ENCODE measurements at regions not wholly inside any gene's neighbourhood (a gene's known extent, or its start where the extent isn't known, plus 50 kb on each side); places are given as distances from the start of the nearest gene placed in this dataset.

DNA sequence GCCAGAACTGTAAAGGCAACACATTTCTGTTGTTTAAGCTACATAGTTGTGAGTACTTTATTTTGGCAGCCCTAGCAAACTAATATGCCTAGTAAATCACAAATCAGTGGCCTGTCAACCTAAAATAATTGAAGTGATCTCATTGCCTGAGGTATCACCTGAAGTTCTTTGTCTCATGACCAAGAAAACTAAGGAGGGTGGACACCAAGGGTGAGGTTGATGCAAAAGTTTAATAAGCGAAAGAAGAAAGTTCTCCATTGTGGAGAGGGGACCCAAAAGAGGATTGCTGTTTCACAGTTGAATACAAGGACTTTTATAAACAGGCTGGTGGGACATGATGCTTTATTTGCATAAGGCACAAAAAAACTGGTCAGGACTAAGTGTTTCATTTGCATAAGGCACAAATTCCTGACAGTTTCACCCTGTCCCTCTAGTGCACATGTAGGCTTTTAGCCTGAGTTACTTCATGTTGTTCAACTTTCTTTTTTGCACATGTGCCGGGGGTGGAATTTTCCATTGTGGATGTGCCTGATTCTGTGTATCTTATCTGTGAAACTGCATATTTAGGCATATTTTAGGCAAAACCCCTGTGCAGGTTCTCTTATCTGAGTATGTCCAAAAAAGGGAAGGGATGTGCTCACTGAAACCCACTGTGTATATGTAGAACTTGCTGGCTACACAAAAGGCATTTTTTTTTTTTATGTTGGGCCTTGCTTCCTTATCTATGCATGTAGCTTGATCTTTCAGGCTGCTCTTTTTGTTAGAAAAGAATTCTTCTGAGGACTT, 108.6 kb upstream of the RAI14 start:
- Histone ChIP-seq H3K4me1 (ENCODE audit: control insufficient read depth in 3 of 3, insufficient read depth in 2 of 3, low read depth in 1 of 3, low read length in 2 of 3) (peaks cover 0 to 6% (median 0%) of the 10 kb centered on the region in 3 donors), H3K9me3 (ENCODE audit: control insufficient read depth in 2 of 2, insufficient read depth in 1 of 2, low read depth in 1 of 2, low read length in 1 of 2) (peaks cover 0 to 36% of the 10 kb centered on the region in 2 donors), H3K4me3 (ENCODE audit: low read depth in 1 of 3, low read length in 3 of 3) (no peak overlapping the region), H3K27me3 (ENCODE audit: control insufficient read depth in 3 of 3, insufficient read depth in 3 of 3, low read length in 3 of 3) (no peaks in the 10 kb centered on the region), H3K36me3 (ENCODE audit: control insufficient read depth in 3 of 3, insufficient read depth in 2 of 3, low read depth in 1 of 3, low read length in 3 of 3) (no peaks in the 10 kb centered on the region), H3K27ac (ENCODE audit: low read depth in 1 of 3, low read length in 2 of 3) (no peak overlapping the region)
- DNase-seq (no peak), FAIRE-seq (no peak)
- 92 to 96% (median 92%) methylated on average over 2 of the region's 2 CpGs for WGBS, 3 donors

DNA sequence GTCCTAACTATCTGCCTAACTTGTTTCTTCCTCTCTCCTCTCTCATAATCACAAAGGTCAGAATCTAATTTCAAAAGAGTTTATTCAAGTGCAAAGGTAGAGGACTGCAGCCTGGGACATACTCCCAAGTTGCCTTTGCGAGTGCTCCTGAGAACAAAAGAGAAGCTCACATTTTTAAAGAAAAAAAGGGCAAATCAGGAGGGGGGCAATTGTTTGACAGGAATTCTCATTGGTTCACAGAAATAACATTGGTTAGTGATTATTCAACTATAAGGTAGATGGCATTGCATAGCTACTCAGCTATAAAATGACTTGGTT, 108.1 kb upstream of the RAI14 start:
- FAIRE-seq = no peak
- WGBS, 3 donors = 86 to 94% (median 93%) methylated on average over 1 of the region's 1 CpG
- no peak for DNase-seq

DNA sequence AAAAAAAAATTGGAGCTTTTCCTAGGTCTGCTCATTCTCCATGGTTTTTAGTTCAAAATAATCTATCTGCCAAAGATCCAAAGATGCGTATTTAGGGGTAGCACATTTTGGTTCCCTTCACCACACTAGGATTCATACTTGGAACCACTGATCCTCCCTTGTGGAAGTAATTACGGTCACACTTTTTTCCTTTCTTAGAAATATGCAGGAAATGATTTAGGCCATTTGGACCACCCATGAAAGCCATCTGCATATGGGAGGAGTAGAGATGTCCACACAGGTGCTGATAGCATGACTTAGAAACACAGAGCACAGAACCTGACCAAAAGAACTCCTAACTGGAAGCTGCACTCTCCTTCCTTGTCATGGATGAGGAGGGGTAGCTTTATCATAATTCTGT, 105.9 kb upstream of the RAI14 start:
- Histone ChIP-seq H3K27ac (ENCODE audit: low read depth in 1 of 3, low read length in 2 of 3) (no peak overlapping the region), H3K27me3 (ENCODE audit: control insufficient read depth in 3 of 3, insufficient read depth in 3 of 3, low read length in 3 of 3) (no peaks in the 10 kb centered on the region), H3K4me3 (ENCODE audit: low read depth in 1 of 3, low read length in 3 of 3) (no peak overlapping the region), H3K36me3 (ENCODE audit: control insufficient read depth in 3 of 3, insufficient read depth in 2 of 3, low read depth in 1 of 3, low read length in 3 of 3) (no peaks in the 10 kb centered on the region), H3K4me1 (ENCODE audit: control insufficient read depth in 3 of 3, insufficient read depth in 2 of 3, low read depth in 1 of 3, low read length in 2 of 3) (peaks cover 0 to 6% (median 0%) of the 10 kb centered on the region in 3 donors), H3K9me3 (ENCODE audit: control insufficient read depth in 2 of 2, insufficient read depth in 1 of 2, low read depth in 1 of 2, low read length in 1 of 2) (peaks cover 0 to 16% of the 10 kb centered on the region in 2 donors)
- DNase-seq (no peak), FAIRE-seq (no peak)
- WGBS, 3 donors = 86 to 92% (median 91%) methylated on average over 2 of the region's 2 CpGs

More for the DNA sequence above, 108.1 kb upstream of the RAI14 start:
- H3K4me1 ChIP-seq (ENCODE audit: control insufficient read depth in 3 of 3, insufficient read depth in 2 of 3, low read depth in 1 of 3, low read length in 2 of 3) = peaks cover 0 to 6% (median 0%) of the 10 kb centered on the region in 3 donors
- no peaks in the 10 kb centered on the region for H3K27me3 ChIP-seq (ENCODE audit: control insufficient read depth in 3 of 3, insufficient read depth in 3 of 3, low read length in 3 of 3)
- H3K4me3 ChIP-seq (ENCODE audit: low read depth in 1 of 3, low read length in 3 of 3) = no peak overlapping the region
- no peak overlapping the region for H3K27ac ChIP-seq (ENCODE audit: low read depth in 1 of 3, low read length in 2 of 3)
- H3K9me3 ChIP-seq (ENCODE audit: control insufficient read depth in 2 of 2, insufficient read depth in 1 of 2, low read depth in 1 of 2, low read length in 1 of 2) = peaks cover 0 to 36% of the 10 kb centered on the region in 2 donors
- H3K36me3 ChIP-seq (ENCODE audit: control insufficient read depth in 3 of 3, insufficient read depth in 2 of 3, low read depth in 1 of 3, low read length in 3 of 3) = no peaks in the 10 kb centered on the region

DNA sequence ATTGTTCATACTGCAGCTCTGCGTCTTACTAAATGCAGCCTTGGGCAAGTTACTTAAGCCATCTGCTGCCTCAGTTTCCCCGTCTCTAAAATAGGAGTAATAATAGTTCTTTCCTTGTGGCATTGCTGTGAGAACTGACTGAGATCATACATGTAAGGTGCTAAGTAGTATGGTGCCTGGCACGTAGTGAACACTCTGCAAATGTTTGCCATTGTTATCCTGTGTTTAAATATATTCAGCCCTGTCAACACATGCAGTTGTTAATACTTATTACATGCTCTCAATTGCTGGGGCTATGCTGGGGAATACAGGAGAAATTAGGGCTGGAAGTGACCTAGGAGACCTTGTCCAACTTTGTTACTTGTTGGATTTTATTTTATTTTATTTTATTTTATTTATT, 105.2 kb upstream of the RAI14 start:
- Histone ChIP-seq H3K4me3 (ENCODE audit: low read depth in 1 of 3, low read length in 3 of 3) (no peak overlapping the region), H3K9me3 (ENCODE audit: control insufficient read depth in 2 of 2, insufficient read depth in 1 of 2, low read depth in 1 of 2, low read length in 1 of 2) (peaks cover 0 to 12% of the 10 kb centered on the region in 2 donors), H3K4me1 (ENCODE audit: control insufficient read depth in 3 of 3, insufficient read depth in 2 of 3, low read depth in 1 of 3, low read length in 2 of 3) (peaks cover 0 to 9% (median 0%) of the 10 kb centered on the region in 3 donors), H3K27ac (ENCODE audit: low read depth in 1 of 3, low read length in 2 of 3) (no peak overlapping the region), H3K36me3 (ENCODE audit: control insufficient read depth in 3 of 3, insufficient read depth in 2 of 3, low read depth in 1 of 3, low read length in 3 of 3) (no peaks in the 10 kb centered on the region), H3K27me3 (ENCODE audit: control insufficient read depth in 3 of 3, insufficient read depth in 3 of 3, low read length in 3 of 3) (no peaks in the 10 kb centered on the region)
- no peak for FAIRE-seq
- WGBS, 3 donors = 11 to 53% (median 15%) methylated on average over 3 of the region's 3 CpGs
- no peak for DNase-seq

DNA sequence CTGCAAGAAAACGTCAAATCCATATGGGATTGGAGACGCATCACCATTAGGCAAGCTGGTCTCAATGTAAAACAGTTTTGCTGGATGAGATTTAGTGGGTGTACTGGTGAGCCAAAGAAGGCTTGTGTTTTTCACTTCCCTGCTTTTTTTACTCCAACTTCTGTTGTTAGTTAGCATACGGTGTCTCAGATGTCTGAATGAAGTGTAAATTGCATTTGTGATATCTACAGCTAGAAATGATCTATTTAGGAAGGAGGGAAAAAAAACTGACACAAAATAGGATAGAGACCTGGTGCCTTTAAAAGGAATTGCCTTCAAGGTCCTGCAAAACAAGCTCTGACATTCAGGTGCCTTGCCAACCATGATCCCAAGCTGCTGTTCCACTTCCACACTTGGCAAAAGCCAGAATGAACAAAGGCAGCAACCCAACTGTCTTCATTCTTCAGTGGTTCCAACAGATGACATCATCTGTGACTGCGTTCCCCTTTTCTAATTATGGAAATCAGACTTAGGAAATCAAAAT, 104.2 kb upstream of the RAI14 start:
- H3K4me1 ChIP-seq (ENCODE audit: control insufficient read depth in 3 of 3, insufficient read depth in 2 of 3, low read depth in 1 of 3, low read length in 2 of 3) = peaks cover 0 to 13% (median 0%) of the 10 kb centered on the region in 3 donors
- 69 to 82% (median 80%) methylated on average over 4 of the region's 4 CpGs for WGBS, 3 donors
- H3K27ac ChIP-seq (ENCODE audit: low read depth in 1 of 3, low read length in 2 of 3) = no peak overlapping the region
- no peaks in the 10 kb centered on the region for H3K36me3 ChIP-seq (ENCODE audit: control insufficient read depth in 3 of 3, insufficient read depth in 2 of 3, low read depth in 1 of 3, low read length in 3 of 3)
- H3K9me3 ChIP-seq (ENCODE audit: control insufficient read depth in 2 of 2, insufficient read depth in 1 of 2, low read depth in 1 of 2, low read length in 1 of 2) = peaks cover 0 to 9% of the 10 kb centered on the region in 2 donors
- H3K4me3 ChIP-seq (ENCODE audit: low read depth in 1 of 3, low read length in 3 of 3) = no peak overlapping the region
- H3K27me3 ChIP-seq (ENCODE audit: control insufficient read depth in 3 of 3, insufficient read depth in 3 of 3, low read length in 3 of 3) = no peaks in the 10 kb centered on the region
- no peak for FAIRE-seq
- no peak for DNase-seq

DNA sequence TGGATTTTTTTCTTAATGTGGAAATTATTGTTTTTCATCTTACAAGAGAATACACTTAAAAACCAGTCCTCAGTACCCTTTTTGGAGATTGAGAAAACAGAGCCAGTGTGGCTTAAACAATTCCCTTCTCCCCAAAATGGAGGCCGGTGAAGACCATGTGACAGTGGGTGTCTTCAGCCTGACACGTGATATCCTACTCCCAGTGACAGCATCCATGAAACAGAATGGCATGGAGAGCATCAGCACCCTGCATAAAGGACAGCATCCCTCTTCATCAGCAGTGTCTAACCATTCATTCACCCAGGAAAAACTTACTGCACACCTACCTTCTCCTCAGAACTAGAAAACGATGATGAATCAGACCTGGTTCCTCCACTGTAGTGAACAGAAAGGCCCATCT, 103.4 kb upstream of the RAI14 start:
- no peak for FAIRE-seq
- no peaks in the 10 kb centered on the region for H3K36me3 ChIP-seq (ENCODE audit: control insufficient read depth in 3 of 3, insufficient read depth in 2 of 3, low read depth in 1 of 3, low read length in 3 of 3)
- H3K4me3 ChIP-seq (ENCODE audit: low read depth in 1 of 3, low read length in 3 of 3) = no peak overlapping the region
- H3K4me1 ChIP-seq (ENCODE audit: control insufficient read depth in 3 of 3, insufficient read depth in 2 of 3, low read depth in 1 of 3, low read length in 2 of 3) = peaks cover 0 to 13% (median 0%) of the 10 kb centered on the region in 3 donors
- no peaks in the 10 kb centered on the region for H3K27me3 ChIP-seq (ENCODE audit: control insufficient read depth in 3 of 3, insufficient read depth in 3 of 3, low read length in 3 of 3)
- H3K9me3 ChIP-seq (ENCODE audit: control insufficient read depth in 2 of 2, insufficient read depth in 1 of 2, low read depth in 1 of 2, low read length in 1 of 2) = peaks cover 0 to 2% of the 10 kb centered on the region in 2 donors
- 86 to 96% (median 90%) methylated on average over 3 of the region's 3 CpGs for WGBS, 3 donors
- DNase-seq = no peak
- H3K27ac ChIP-seq (ENCODE audit: low read depth in 1 of 3, low read length in 2 of 3) = no peak overlapping the region

DNA sequence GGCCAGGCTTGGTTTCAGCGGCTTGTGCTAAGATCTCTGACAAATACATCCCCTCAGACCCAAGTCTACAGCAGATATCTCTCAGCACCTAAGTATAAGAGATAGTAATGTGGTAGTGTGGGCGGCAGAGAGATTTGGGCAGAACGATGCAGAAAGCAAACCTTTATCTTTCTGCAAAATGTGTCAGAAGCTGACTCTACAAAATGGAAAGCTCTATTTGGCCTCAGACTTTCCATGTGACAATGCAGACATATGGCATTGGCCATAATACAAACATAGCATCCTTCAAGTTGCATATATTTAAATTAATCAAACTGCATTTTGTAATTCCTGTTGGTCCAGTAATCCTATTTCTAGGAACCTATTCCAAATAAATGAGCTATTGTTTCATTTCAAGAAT, 102.5 kb upstream of the RAI14 start:
- FAIRE-seq (no peak), DNase-seq (no peak)
- H3K9me3 ChIP-seq (ENCODE audit: control insufficient read depth in 2 of 2, insufficient read depth in 1 of 2, low read depth in 1 of 2, low read length in 1 of 2) = no peaks in the 10 kb centered on the region
- no peaks in the 10 kb centered on the region for H3K36me3 ChIP-seq (ENCODE audit: control insufficient read depth in 3 of 3, insufficient read depth in 2 of 3, low read depth in 1 of 3, low read length in 3 of 3)
- H3K27ac ChIP-seq (ENCODE audit: low read depth in 1 of 3, low read length in 2 of 3) = no peak overlapping the region
- 81 to 94% (median 86%) methylated on average over 3 of the region's 3 CpGs for WGBS, 3 donors
- H3K4me3 ChIP-seq (ENCODE audit: low read depth in 1 of 3, low read length in 3 of 3) = no peak overlapping the region
- peaks cover 0 to 13% (median 0%) of the 10 kb centered on the region in 3 donors for H3K4me1 ChIP-seq (ENCODE audit: control insufficient read depth in 3 of 3, insufficient read depth in 2 of 3, low read depth in 1 of 3, low read length in 2 of 3)
- H3K27me3 ChIP-seq (ENCODE audit: control insufficient read depth in 3 of 3, insufficient read depth in 3 of 3, low read length in 3 of 3) = no peaks in the 10 kb centered on the region

DNA sequence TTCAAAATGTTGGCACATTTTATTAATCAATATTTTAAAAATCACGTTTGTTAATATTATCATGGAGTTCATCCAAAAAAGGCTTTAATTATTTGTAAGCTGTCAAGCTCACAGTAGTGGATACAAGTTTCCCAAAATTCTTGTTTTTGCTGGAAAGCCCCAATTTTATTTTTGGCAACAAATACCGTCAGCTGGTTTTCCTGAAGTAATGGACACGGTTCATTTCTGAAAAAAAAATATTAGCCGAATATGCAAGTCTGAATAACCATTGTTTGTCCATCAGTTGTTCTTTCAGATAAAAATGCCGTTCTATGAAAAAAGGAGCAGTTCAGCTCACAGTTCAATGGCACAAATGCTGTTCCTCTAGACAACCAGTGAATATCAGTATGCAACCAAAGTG, 101.5 kb upstream of the RAI14 start:
- H3K9me3 ChIP-seq (ENCODE audit: control insufficient read depth in 2 of 2, insufficient read depth in 1 of 2, low read depth in 1 of 2, low read length in 1 of 2) = no peaks in the 10 kb centered on the region
- 57 to 83% (median 59%) methylated on average over 5 of the region's 5 CpGs for WGBS, 3 donors
- no peak overlapping the region for H3K4me3 ChIP-seq (ENCODE audit: low read depth in 1 of 3, low read length in 3 of 3)
- no peaks in the 10 kb centered on the region for H3K36me3 ChIP-seq (ENCODE audit: control insufficient read depth in 3 of 3, insufficient read depth in 2 of 3, low read depth in 1 of 3, low read length in 3 of 3)
- no peak overlapping the region for H3K27ac ChIP-seq (ENCODE audit: low read depth in 1 of 3, low read length in 2 of 3)
- FAIRE-seq = no peak
- no peaks in the 10 kb centered on the region for H3K27me3 ChIP-seq (ENCODE audit: control insufficient read depth in 3 of 3, insufficient read depth in 3 of 3, low read length in 3 of 3)
- DNase-seq = no peak
- H3K4me1 ChIP-seq (ENCODE audit: control insufficient read depth in 3 of 3, insufficient read depth in 2 of 3, low read depth in 1 of 3, low read length in 2 of 3) = peaks cover 0 to 13% (median 0%) of the 10 kb centered on the region in 3 donors

Measured in small intestine (tissue), 7 donors.